ENCODE measurements at regions not wholly inside any gene's neighbourhood (a gene's known extent, or its start where the extent isn't known, plus 50 kb on each side); places are given as distances from the start of the nearest gene placed in this dataset.

- TF ChIP-seq CTCF (IDR thresholded peaks at IDR 0.05; ENCODE audit: borderline replicate concordance, extremely low read depth, low read length, poor library complexity, severe bottlenecking) (no peak), EZH2 (IDR thresholded peaks at IDR 0.05; ENCODE audit: borderline replicate concordance, low read depth, low read length, severe bottlenecking) (no peak)
These were observed 540.1 kb downstream of the CMPK2 start for GRCh38 chr2:6325616-6326015.
